NCI-H2227 (cell line): ENCODE measurements at regions not wholly inside any gene's neighbourhood (a gene's known extent, or its start where the extent isn't known, plus 50 kb on each side); places are given as distances from the start of the nearest gene placed in this dataset.
"Not testable (repeated sequence)": the region's sequence is repeated elsewhere in the genome, so short reads cannot be mapped to it uniquely, and the experiment has no call there.

ENCODE experiments used
- DNase-seq: peaks from one replicate; lab custom pipeline; 2025; ENCODE audit not compliant: unreplicated experiment; lab: John Stamatoyannopoulos, UW

DNA sequence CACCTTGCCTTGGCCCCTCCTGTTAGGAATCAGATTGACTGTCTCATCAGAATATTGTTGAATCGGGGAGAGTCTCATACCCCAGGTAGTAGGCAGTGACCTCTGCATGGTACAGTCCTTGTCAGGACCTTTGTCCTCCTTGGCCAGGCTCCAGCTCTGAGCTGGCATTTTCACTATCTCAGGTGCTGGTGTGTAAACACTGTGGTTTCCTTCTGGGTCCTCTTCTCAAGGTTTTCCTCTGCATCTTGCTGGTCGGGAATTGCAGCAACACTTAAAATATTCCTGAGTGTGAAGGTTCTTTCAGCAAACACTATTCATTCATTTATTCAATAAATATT, 69.7 kb upstream of the TAMM41 start:
- DNase-seq = not testable (repeated sequence)

DNA sequence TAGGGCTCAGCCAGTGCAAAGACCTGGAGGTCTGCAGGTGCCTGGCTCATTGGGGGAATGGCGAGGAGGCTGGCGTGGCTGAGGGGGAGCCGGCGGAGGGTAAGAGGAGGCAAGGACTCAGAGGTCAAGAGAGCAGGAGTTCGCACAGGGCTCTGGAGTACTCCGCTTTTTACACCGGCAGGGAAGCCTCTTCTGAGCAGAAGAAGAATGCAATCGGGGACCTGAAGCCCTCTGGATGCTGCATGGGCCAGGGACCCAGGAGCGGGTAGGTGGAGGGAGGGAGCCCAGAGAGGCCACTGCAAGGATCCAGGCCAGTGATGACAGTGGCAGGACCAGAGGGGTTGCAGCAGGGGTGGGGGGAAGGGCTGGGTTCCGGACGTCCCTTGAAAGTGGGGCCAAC, 70.4 kb upstream of the TAMM41 start:
- no peak for DNase-seq

- peak; percentile 30 for DNase-seq
Observed at GRCh38 chr3:11919390-11919789, 72.7 kb upstream of the TAMM41 start.

DNA sequence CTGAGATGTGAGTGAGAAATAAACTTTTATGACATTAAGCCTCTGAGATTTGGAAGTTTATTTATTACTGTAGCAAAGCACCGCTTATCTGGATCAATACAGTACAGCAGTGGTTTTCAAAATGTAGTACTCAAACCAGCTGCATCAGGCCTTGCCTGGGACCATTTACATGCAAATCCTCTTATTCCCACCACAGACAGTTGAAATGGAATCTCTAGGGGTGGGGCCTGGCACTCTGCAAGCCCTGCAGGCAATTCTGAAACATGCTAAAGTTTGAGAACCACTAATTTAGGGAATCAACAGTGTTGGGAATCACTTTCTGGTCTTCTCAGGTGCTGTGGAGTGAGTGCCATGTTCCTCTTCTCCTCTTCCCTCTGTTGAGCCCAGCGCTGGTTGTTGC, 77.8 kb upstream of the TAMM41 start:
- DNase-seq = no peak

GRCh38 chr3:11928381-11928780, 75.8 kb upstream of the SYN2 start:
- no peak for DNase-seq

DNA sequence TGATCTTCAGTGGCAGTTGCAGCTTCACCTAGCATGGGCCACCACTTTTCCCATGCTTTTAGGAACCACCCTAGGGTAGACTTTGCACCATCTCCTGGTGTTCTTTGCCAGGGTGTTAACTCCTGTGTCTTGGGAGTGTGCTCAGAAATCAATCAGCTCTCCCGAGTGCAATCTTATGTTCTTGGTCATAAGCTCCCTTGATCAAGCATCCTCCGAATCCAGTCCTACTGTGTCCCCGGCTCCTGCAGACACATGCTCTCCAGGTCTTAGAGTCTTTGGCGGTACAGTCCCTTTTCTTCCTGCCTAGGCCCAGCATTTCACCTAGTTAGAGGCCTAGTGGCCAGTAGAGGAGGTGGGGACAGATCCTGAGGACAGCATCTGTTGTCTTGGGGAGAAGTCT, 74.7 kb upstream of the SYN2 start:
- DNase-seq = no peak

DNA sequence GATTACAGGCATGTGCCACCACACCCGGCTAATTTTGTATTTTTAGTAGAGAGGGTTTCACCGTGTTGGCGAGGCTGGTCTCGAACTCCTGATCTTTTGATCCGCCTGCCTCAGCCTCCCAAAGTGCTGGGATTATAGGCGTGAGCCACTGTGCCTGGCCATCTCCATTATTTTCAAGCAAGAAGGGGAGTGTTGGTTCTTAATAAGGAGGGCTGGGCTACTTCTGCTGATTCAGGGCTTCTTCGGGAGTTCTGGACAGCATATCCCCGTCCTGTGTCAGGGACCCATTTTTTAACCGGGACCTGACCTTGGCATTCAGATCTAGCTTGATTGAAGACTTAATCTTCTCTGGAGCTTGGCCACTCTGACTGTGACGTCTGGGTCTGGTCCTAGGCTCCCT, 74.1 kb upstream of the SYN2 start:
- DNase-seq = no peak

GRCh38 chr3:11932636-11933035, 71.6 kb upstream of the SYN2 start:
- no peak for DNase-seq

DNA sequence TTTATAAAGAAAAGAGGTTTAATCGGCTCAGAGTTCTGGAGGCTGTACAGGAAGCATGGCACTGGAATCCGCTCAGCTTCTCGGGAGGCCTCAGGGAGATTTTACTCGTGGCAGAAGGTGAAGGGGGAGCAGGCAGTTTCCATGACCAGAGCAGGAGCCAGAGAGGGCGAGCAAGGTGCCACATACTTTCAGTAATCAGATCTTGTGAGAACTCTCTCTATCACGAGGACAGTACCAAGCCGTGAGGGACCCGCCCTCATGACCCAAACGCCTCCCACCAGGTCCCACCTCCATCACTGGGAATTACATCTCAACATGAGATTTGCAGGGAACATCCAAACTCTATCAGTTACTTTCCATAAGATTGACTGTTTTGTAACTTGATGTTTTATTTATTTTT, 70.7 kb upstream of the SYN2 start:
- DNase-seq = no peak

DNA sequence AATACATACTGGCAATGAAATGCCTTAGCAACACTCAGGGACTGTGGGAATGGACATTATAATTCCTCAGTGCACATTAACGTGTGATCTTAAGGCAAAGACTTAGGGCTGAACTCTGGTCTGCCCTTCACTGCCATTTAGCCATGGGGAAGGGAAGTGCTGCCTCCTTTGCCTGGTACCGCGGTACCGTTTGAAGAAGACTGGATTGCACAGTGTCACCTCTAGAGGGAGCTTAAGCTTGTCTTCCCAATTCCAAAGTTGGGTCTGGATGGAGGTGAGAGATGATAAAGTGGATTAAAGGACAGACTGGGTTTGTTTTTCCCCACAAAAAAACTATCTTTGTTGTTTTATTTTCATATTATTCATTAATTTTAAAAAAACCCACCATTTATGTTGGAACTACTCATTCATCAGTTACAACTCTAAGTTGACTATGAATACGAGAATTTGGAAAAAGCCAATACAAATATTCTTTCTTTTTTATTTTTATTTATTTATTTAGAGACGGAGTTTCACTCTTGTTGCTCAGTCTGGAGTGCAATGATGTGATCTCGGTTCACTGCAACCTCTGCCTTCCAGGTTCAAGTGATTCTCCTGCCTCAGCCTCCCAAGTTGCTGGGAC, 60.0 kb upstream of the SYN2 start:
- DNase-seq = no peak

DNA sequence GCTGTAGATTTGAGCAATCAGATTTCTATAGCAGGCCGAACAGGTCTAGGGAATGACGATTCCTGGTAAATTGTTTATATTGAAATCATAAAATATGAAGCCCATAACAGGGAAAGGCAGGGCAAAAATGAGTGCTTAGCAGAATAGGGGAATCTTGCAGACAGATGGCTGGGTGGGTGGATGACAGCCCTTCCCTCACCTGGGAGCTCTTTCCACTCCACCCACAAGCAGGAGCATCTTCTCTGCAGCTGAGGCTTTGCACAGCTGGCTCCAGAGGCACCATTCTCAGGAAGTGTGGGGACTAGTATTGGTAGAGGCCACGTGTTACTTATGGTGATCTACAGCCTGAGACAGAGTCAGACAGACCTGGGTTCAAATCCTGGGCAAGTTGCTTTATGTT, 55.9 kb upstream of the SYN2 start:
- DNase-seq = no peak

- no peak for DNase-seq
Observed at GRCh38 chr3:11948866-11949265, 55.3 kb upstream of the SYN2 start.

DNA sequence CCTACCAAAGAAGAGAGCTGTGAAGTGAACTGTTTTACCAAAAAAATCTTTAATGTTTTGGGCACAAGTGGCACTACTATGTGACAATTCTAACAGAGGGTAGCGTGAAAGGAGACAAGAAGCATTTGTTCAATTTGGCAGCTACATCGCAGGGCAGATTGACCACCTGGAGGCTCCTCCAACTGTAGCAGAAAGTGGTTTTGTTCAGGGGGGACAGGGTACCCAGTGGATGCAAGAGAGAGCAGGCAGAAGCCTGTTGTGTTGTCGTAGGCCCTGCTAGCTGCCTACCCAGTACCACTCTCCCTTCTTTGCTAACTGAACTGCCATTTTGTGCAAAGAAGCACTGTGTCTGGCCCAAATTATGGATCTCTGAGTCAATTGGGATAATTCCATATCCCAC, 54.8 kb upstream of the SYN2 start:
- no peak for DNase-seq

- DNase-seq = no peak
Observed at GRCh38 chr3:11950576-11950975, 53.6 kb upstream of the SYN2 start.

DNA sequence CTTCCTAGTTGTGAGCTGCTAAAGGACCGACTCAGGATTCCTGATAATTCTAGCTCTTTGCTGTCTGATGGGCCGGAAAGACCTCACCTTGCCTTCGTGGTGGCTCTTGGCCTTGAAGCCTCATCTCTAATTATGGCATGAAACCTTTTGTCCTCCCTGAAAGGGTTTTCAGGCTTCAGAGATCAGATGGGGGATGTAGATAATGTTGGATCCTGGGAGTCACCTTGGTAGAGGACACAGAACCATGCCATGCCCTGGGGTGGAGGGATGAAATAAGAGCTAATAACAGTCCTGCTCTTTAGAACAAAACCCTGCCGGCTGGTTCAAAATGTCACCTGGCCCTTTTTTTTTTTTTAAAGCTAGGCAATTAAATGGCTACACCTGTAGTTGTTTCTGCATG, 50.8 kb upstream of the SYN2 start:
- DNase-seq = peak; percentile 8

DNA sequence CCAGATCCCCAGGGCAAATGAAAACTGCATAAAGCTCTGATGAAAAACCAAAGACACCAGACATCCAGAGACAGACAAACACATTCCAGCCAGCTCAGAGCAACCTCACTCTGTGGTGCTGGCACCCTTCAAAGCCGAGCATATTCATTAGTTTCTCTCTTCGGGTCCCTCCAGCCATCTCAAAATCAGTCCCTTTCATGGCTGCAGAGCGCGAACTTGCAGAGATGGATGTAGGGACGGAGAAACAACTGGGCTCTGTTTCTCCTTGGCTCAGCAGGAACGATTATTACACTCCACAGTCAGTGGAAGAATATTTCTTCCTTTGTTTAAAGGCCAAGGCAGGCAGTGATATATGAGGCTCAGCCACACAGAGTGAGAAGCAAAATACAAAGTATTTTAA, 50.4 kb upstream of the SYN2 start:
- no peak for DNase-seq

DNA sequence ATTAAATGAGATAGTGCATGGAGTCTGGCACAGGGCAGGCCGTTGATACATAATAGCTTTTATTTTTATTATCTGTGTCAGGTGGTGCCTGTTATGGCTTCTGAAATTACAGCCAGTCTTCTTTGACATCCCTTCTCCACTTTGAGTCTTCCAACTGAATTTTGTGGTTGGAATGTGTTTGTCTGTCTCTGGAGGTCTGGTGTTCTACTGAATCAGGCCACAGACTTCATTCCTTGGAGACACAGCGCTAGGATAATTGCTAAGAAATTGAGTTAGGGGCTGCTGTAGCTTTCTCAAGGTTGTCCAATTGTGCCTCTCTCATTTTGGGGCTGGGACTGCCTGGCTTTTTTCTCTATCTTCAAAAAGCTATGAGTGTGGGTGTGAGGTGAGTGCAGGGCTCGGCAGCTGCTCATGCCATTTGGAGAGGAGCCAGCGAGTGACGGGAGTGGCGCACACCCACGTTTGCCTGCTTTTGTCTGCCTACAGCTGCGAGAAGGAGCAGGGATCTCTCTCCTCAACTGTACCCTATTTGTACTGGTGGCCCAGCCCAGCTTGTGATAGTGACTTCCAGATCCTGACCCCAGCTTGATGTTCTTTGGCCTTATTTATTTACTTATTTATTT, 49.8 kb upstream of the SYN2 start:
- peak; percentile 29 for DNase-seq
